ENCODE measurements at regions not wholly inside any gene's neighbourhood (a gene's known extent, or its start where the extent isn't known, plus 50 kb on each side); places are given as distances from the start of the nearest gene placed in this dataset.

DNA sequence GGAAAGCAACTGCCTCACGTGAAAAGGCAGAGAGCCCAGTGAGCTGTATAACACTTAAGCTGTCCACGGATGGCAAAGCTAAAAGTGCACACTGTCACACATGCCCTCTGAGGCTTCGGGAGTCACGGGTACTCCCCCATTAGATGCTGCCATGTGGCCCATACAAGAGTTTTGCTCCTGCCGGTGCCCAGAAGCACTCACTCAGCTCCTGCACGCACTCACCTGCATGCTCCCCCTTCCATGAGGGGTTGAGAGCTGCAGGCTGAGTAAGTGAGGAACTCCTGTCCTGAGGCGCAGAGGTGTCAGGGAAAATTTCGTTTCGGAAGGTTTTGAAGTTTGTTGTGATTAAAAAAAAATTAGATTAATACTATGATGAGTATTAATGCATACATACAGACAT is 939.2 kb upstream of the ATXN8OS start:
- no peaks in the 10 kb centered on the region for H3K27me3 Mint-ChIP-seq (ENCODE audit: low read depth)
- TF ChIP-seq, protein P1, sequence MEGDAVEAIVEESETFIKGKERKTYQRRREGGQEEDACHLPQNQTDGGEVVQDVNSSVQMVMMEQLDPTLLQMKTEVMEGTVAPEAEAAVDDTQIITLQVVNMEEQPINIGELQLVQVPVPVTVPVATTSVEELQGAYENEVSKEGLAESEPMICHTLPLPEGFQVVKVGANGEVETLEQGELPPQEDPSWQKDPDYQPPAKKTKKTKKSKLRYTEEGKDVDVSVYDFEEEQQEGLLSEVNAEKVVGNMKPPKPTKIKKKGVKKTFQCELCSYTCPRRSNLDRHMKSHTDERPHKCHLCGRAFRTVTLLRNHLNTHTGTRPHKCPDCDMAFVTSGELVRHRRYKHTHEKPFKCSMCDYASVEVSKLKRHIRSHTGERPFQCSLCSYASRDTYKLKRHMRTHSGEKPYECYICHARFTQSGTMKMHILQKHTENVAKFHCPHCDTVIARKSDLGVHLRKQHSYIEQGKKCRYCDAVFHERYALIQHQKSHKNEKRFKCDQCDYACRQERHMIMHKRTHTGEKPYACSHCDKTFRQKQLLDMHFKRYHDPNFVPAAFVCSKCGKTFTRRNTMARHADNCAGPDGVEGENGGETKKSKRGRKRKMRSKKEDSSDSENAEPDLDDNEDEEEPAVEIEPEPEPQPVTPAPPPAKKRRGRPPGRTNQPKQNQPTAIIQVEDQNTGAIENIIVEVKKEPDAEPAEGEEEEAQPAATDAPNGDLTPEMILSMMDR (IDR thresholded peaks at IDR 0.05; ENCODE audit: unreplicated experiment in 3 of 3), result no peak
- H3K27ac Mint-ChIP-seq, result no peak overlapping the region
- H3K4me3 Mint-ChIP-seq, result no peak overlapping the region
- no peaks in the 10 kb centered on the region for H3K36me3 Mint-ChIP-seq (ENCODE audit: low read depth)
- no peaks in the 10 kb centered on the region for H3K4me1 Mint-ChIP-seq
- H3K9me3 Mint-ChIP-seq, result no peaks in the 10 kb centered on the region

- TF ChIP-seq, protein P1 (IDR thresholded peaks at IDR 0.05; ENCODE audit: unreplicated experiment in 3 of 3), result no peak
- H3K27me3 Mint-ChIP-seq (ENCODE audit: low read depth), result no peaks in the 10 kb centered on the region
These were observed 952.5 kb upstream of the ATXN8OS start for GRCh38 chr13:69155136-69155535.

GRCh38 chr13:69142101-69142500 is 965.5 kb upstream of the ATXN8OS start:
- TF ChIP-seq, protein P1 (IDR thresholded peaks at IDR 0.05; ENCODE audit: unreplicated experiment in 3 of 3), result no peak
- no peaks in the 10 kb centered on the region for H3K36me3 Mint-ChIP-seq (ENCODE audit: low read depth)
- H3K4me1 Mint-ChIP-seq, result no peaks in the 10 kb centered on the region
- no peaks in the 10 kb centered on the region for H3K9me3 Mint-ChIP-seq
- H3K27ac Mint-ChIP-seq, result no peak overlapping the region
- no peaks in the 10 kb centered on the region for H3K27me3 Mint-ChIP-seq (ENCODE audit: low read depth)
- H3K4me3 Mint-ChIP-seq, result no peak overlapping the region

More at GRCh38 chr13:69155136-69155535, 952.5 kb upstream of the ATXN8OS start:
- H3K36me3 Mint-ChIP-seq (ENCODE audit: low read depth), result no peaks in the 10 kb centered on the region
- H3K9me3 Mint-ChIP-seq, result no peaks in the 10 kb centered on the region
- H3K27ac Mint-ChIP-seq, result no peak overlapping the region
- no peak overlapping the region for H3K4me3 Mint-ChIP-seq
- H3K4me1 Mint-ChIP-seq, result no peaks in the 10 kb centered on the region

DNA sequence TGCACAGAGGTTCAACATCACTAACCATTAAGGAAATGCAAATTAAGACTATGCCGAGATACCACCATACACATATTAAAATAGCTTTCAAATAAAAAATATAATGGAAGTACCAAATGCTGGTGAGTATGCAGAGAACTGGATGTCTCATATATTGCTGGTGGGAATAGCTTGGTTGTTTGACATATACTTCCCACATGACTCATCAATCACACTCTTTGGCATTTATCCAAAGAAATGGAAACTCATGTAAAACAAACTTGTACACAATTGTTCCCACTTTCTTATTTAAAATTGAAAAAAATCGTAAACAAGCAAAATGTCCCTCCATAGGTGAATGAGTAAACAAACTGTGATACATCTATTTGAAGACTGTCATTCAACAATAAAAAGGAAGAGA is 982.6 kb upstream of the ATXN8OS start:
- Mint-ChIP-seq H3K27ac (no peak overlapping the region), H3K4me3 (no peak overlapping the region), H3K4me1 (no peaks in the 10 kb centered on the region), H3K9me3 (no peaks in the 10 kb centered on the region), H3K36me3 (ENCODE audit: low read depth) (no peaks in the 10 kb centered on the region), H3K27me3 (ENCODE audit: low read depth) (no peaks in the 10 kb centered on the region)
- TF ChIP-seq, protein P1 (IDR thresholded peaks at IDR 0.05; ENCODE audit: unreplicated experiment in 3 of 3), result no peak

GRCh38 chr13:69109891-69110525 is 997.6 kb upstream of the ATXN8OS start:
- Mint-ChIP-seq H3K4me1 (no peaks in the 10 kb centered on the region), H3K36me3 (ENCODE audit: low read depth) (no peaks in the 10 kb centered on the region), H3K4me3 (no peak overlapping the region), H3K9me3 (peaks cover 5% of the 10 kb centered on the region), H3K27me3 (ENCODE audit: low read depth) (no peaks in the 10 kb centered on the region), H3K27ac (no peak overlapping the region)
- TF ChIP-seq, protein P1 (IDR thresholded peaks at IDR 0.05; ENCODE audit: unreplicated experiment in 3 of 3), result no peak

GRCh38 chr13:69108486-69108885 is 999.1 kb upstream of the ATXN8OS start:
- Mint-ChIP-seq H3K27me3 (ENCODE audit: low read depth) (no peaks in the 10 kb centered on the region), H3K36me3 (ENCODE audit: low read depth) (no peaks in the 10 kb centered on the region), H3K4me3 (no peak overlapping the region), H3K4me1 (no peaks in the 10 kb centered on the region), H3K27ac (no peak overlapping the region), H3K9me3 (peaks cover 5% of the 10 kb centered on the region)
- TF ChIP-seq, protein P1 (IDR thresholded peaks at IDR 0.05; ENCODE audit: unreplicated experiment in 3 of 3), result no peak

Measured in nephron (organoid).